ENCODE measurements at regions not wholly inside any gene's neighbourhood (a gene's known extent, or its start where the extent isn't known, plus 50 kb on each side); places are given as distances from the start of the nearest gene placed in this dataset.

DNA sequence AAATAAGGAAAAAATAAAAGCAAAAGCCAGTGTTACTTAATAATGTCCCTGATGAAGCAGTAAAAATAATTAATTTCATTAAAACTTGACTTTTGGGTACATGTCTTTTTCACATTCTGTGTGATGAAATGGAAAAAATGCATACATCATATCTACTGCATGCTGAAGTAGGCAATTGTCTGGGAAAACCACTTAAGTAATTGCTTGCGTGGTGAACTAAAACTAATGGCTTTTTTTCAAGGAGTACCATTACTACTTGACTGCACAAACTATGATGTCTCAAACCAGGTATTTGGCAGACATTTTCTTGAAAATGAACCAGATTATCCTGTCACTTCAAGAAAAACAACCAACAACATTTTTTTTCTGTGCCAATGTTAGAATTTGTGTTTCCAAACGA lies 91.3 kb upstream of the AKIRIN2 start:
- DNase-seq, result no peak

DNA sequence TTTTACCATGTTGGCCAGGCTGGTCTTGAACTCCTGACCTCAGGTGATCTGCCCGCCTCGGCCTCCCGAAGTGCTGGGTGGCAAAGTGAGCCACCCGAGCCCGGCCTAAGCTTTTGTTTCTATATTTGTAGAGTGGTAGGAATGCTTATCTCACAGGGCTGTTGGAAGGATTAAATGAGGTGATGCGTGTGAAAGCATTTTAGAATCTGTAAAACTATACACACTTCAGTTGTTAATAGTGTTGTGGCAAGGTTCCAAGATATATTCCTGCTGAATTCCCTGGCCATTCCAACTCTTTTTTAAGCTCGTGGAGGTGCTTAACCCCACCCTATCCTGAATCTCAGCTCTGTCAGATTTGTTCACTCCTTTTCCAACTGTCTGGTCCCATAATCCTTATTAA lies 89.9 kb upstream of the AKIRIN2 start:
- DNase-seq, result no peak
- Histone ChIP-seq H3K27ac (no peak overlapping the region), H3K4me1 (peaks cover 0 to 28% (median 0%) of the 10 kb centered on the region in 9 donors), H3K9me3 (no peaks in the 10 kb centered on the region), H3K36me3 (no peaks in the 10 kb centered on the region), H3K27me3 (no peaks in the 10 kb centered on the region), H3K4me3 (no peak overlapping the region)
- intact Hi-C loops (cut with DNase I), result loop anchor here in 3 of 10 donors (10.0 kb wide), 3 partner anchors 97 to 397 kb away; no protein-coding TSS in a partner anchor
- TF ChIP-seq, protein P1, sequence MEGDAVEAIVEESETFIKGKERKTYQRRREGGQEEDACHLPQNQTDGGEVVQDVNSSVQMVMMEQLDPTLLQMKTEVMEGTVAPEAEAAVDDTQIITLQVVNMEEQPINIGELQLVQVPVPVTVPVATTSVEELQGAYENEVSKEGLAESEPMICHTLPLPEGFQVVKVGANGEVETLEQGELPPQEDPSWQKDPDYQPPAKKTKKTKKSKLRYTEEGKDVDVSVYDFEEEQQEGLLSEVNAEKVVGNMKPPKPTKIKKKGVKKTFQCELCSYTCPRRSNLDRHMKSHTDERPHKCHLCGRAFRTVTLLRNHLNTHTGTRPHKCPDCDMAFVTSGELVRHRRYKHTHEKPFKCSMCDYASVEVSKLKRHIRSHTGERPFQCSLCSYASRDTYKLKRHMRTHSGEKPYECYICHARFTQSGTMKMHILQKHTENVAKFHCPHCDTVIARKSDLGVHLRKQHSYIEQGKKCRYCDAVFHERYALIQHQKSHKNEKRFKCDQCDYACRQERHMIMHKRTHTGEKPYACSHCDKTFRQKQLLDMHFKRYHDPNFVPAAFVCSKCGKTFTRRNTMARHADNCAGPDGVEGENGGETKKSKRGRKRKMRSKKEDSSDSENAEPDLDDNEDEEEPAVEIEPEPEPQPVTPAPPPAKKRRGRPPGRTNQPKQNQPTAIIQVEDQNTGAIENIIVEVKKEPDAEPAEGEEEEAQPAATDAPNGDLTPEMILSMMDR (IDR thresholded peaks at IDR 0.05), result no peak
- WGBS, 2 donors, result 39 to 50% methylated on average over 7 of the region's 7 CpGs
- ATAC-seq, result no peak

More for the DNA sequence above, 91.3 kb upstream of the AKIRIN2 start:
- ATAC-seq, result no peak
- no peak overlapping the region for H3K27ac ChIP-seq
- no peak overlapping the region for H3K4me3 ChIP-seq
- H3K9me3 ChIP-seq, result no peaks in the 10 kb centered on the region
- TF ChIP-seq, protein P1 (IDR thresholded peaks at IDR 0.05), result no peak
- no peaks in the 10 kb centered on the region for H3K36me3 ChIP-seq
- intact Hi-C loops (cut with DNase I), result loop anchor here in 3 of 10 donors (10.0 kb wide), 3 partner anchors 99 to 399 kb away; no protein-coding TSS in a partner anchor
- H3K27me3 ChIP-seq, result no peaks in the 10 kb centered on the region
- H3K4me1 ChIP-seq, result peaks cover 0 to 28% (median 0%) of the 10 kb centered on the region in 9 donors
- WGBS, 2 donors, result 80 to 83% methylated on average over 2 of the region's 2 CpGs

DNA sequence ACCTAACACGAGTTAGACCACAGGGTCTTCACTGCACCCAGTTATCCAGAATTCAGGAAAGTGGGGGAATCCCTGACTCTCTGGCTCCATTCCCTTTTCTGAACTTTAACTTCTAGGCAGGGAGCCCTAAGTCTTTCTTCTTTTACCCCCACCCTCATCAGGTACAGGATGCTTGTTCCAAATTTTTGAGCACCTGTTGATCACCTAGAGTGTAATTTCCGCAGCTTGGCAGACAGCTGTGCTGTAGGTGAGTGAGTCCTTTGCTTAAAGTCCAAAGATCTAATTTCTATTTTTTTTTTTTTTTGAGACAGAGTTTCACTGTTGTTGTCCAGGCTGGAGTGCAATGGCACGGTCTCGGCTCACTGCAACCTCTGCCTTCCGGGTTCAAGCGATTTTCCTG lies 89.5 kb upstream of the AKIRIN2 start:
- TF ChIP-seq, protein P1 (IDR thresholded peaks at IDR 0.05), result no peak
- no peak for ATAC-seq
- no peaks in the 10 kb centered on the region for H3K27me3 ChIP-seq
- no peaks in the 10 kb centered on the region for H3K9me3 ChIP-seq
- no peak overlapping the region for H3K4me3 ChIP-seq
- intact Hi-C loops (cut with DNase I), result loop anchor here in 3 of 10 donors (10.0 kb wide), 3 partner anchors 97 to 397 kb away; no protein-coding TSS in a partner anchor
- no peak for DNase-seq
- 90 to 93% methylated on average over 6 of the region's 6 CpGs for WGBS, 2 donors
- peaks cover 0 to 26% (median 0%) of the 10 kb centered on the region in 9 donors for H3K4me1 ChIP-seq
- H3K36me3 ChIP-seq, result no peaks in the 10 kb centered on the region
- no peak overlapping the region for H3K27ac ChIP-seq

DNA sequence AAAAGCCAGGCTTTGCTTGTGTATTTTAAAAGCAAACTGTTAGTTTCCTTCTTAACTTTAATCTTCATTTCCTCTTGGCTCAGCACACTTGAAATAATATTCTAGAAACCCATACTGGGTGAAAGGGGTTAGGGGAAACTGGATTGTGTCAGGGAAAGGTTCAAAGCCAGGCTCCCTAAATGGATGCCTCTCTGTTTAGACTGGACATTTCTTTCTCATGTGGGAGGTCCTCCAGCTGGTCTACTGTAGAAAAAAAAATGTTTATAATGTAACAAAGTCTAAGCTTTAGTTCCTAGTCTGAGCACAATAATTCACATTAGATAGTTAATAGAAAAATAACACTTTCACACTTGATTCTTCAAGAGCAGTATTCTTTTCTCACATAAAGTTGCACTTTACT lies 89.0 kb upstream of the AKIRIN2 start:
- Histone ChIP-seq H3K27me3 (no peaks in the 10 kb centered on the region), H3K36me3 (no peaks in the 10 kb centered on the region), H3K4me3 (no peak overlapping the region), H3K4me1 (peaks cover 0 to 25% (median 0%) of the 10 kb centered on the region in 9 donors), H3K9me3 (no peaks in the 10 kb centered on the region), H3K27ac (no peak overlapping the region)
- intact Hi-C loops (cut with DNase I), result loop anchor here in 3 of 10 donors (10.0 kb wide), 3 partner anchors 96 to 396 kb away; no protein-coding TSS in a partner anchor
- TF ChIP-seq, protein P1 (IDR thresholded peaks at IDR 0.05), result no peak
- DNase-seq (no peak), ATAC-seq (no peak)

Data from heart right ventricle (tissue), 16 donors.